GM12891 (cell line): ENCODE measurements at regions not wholly inside any gene's neighbourhood (a gene's known extent, or its start where the extent isn't known, plus 50 kb on each side); places are given as distances from the start of the nearest gene placed in this dataset.
"Not testable (repeated sequence)": the region's sequence is repeated elsewhere in the genome, so short reads cannot be mapped to it uniquely, and the experiment has no call there.

Experiments used
- DNase-seq: peaks from one replicate; pipeline ENCODE4 v3.0.0; 2011; ENCODE audit warnings: low spot score; ENCODE audit not compliant: insufficient read length
- FAIRE-seq: peaks from 2 replicates; lab custom pipeline; 2011; peaks lifted over from hg19 to GRCh38; lab: Jason Lieb, UNC
- PAX5 ChIP-seq: IDR thresholded peaks from 2 replicates; pipeline ENCODE4 v1.6.1; 2011; ENCODE audit warnings: low read length, moderate library complexity, mild to moderate bottlenecking; ENCODE audit not compliant: insufficient read depth, severe bottlenecking
- POLR2A ChIP-seq: IDR thresholded peaks from 2 replicates; pipeline ENCODE4 v1.6.1; 2011; ENCODE audit warnings: low read depth, low read length, control low read depth
- POLR2AphosphoS5 ChIP-seq: IDR thresholded peaks from 2 replicates; pipeline ENCODE4 v1.6.1; 2011; ENCODE audit warnings: low read depth, low read length, control low read depth
- POU2F2 ChIP-seq: IDR thresholded peaks from 2 replicates; pipeline ENCODE4 v1.6.1; 2011; ENCODE audit warnings: low read depth, mild to moderate bottlenecking, control low read depth, low read length, moderate library complexity
- SPI1 ChIP-seq: IDR thresholded peaks from 2 replicates; pipeline ENCODE4 v1.6.1; 2011; ENCODE audit warnings: low read depth, low read length, control low read depth
- TAF1 ChIP-seq: IDR thresholded peaks from 2 replicates; pipeline ENCODE4 v1.6.1; 2011; ENCODE audit warnings: low read depth, low read length, control low read depth

DNA sequence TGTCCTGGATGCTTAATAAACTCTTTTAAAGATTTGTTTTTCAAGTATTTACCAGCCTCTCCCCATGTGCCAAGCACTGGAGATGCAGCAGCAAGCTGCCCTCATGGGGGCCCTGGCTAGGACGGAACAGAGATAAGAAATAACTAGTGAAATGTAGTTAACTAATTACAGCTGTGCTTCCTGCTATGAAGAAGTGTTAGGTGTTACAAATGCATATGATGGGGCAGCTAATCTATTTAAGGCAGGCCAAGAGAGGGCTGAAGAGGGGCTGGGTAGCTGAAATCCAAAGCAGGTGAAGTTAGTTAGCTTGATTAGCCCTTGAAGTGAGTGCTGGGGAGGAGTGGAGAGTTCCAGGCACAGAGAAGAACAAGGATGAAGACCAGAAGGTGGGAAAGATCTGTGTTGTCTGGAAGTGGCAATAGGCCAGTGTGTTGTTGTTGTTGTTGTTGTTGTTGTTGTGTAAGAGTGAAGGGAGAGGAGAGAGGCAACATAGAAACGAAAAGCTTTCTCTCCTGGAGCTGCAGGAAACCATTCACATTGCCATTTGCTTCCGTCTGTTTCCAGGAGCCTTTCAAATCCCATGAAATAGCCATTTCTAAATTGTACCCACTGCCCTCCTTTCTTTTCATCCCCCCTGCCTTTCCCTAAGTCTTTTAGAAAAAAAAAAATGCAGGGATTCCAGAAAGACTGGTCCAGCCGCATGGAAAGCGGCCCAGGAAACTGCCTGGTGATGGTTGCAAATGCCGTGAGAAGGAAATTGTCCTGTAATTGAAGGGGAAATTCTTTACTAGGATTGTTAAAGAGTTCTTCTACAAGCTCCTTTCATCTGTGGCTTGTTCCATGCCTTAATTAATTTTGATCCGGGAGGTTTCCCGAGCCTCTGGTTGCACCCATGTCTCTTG is 119.6 kb downstream of the TFAP2C start:
- no peak for DNase-seq
- no peak for TF ChIP-seq SPI1
- TF ChIP-seq POU2F2 = no peak
- no peak for FAIRE-seq

DNA sequence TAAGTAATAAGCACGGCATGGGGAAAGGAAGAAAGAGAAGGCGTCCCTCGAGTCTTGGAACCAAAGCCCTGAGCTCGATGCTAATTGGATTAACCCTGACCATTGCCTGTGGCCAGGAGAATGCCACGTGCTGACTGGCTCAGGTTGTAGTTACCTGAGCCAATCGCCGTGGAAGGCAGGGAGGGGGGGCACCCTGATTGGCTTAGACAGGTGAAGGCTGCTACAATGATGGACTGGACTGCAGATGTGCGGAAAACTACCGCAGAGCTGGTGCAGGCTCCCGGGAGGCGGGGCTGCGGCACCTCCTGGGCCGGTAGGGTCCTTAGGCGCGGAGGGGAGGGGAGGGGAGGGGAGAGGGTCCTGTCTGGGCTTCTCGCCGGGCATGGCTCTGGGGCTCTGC is 121.3 kb downstream of the TFAP2C start:
- no peak for FAIRE-seq
- no peak for TF ChIP-seq TAF1
- TF ChIP-seq SPI1 = no peak
- TF ChIP-seq POLR2AphosphoS5 = no peak
- TF ChIP-seq POU2F2 = no peak
- no peak for DNase-seq

GRCh38 chr20:56752274-56752673 is 123.2 kb downstream of the TFAP2C start:
- no peak for FAIRE-seq
- DNase-seq = no peak

GRCh38 chr20:56755201-56755600 is 126.1 kb downstream of the TFAP2C start:
- DNase-seq (no peak), FAIRE-seq (no peak)
- TF ChIP-seq SPI1 (no peak), PAX5 (no peak), POLR2AphosphoS5 (no peak), POLR2A (no peak), POU2F2 (no peak), TAF1 (no peak)

More at GRCh38 chr20:56752274-56752673, 123.2 kb downstream of the TFAP2C start:
- no peak for TF ChIP-seq POU2F2
- no peak for TF ChIP-seq PAX5
- TF ChIP-seq TAF1 = no peak
- TF ChIP-seq POLR2A = no peak
- TF ChIP-seq POLR2AphosphoS5 = no peak
- TF ChIP-seq SPI1 = no peak

DNA sequence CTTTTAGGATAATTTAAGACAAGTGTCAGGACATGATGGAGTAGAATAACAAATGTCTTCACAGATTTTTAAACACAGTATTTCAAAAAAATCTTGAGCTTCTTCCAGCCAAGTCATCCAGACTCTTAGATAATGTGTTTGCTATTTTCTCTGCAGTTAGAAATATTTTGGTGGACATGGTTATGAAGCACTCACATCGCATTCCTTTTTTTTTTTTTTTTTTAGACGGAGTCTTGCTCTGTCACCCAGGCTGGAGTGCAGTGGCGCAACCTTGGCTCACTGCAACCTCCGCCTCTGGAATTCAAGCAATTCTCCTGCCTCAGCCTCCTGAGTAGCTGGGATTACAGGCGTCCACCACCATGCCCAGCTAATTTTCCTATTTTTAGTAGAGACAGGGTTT is 127.6 kb downstream of the TFAP2C start:
- not testable (repeated sequence) for DNase-seq, FAIRE-seq

- FAIRE-seq (no peak), DNase-seq (no peak)
- TF ChIP-seq POLR2A (no peak), SPI1 (no peak), POU2F2 (no peak)
These were observed 129.6 kb downstream of the TFAP2C start for GRCh38 chr20:56758706-56759105.

DNA sequence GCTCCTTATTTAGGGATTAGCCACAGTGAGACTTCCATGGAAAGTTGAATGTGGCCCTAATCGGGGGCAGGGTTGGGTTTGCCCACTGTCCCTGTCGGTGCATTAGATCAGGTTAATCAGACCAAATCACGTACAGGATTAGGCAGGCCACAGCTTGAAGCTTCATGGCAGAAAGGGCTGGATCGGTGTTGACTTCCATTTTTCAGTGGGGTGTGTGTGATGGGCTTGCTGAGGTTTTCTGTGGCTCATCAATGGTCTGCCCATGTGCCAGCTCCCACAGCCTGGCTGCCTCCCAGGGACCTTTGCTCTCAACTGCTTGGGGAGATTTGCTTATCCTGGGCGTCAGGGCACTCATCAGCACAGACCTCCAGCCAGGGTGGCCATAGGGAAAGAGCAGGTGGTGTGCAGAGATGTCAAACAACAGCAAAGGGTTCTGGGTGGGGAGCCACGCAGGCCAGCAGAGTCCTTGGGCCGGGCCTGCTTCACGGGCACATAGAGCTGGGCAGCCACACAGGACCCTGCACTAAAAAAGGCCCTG is 130.7 kb downstream of the TFAP2C start:
- FAIRE-seq (no peak), DNase-seq (no peak)
- TF ChIP-seq PAX5 (no peak), POLR2AphosphoS5 (no peak), POLR2A (no peak), POU2F2 (no peak), TAF1 (no peak), SPI1 (no peak)

DNA sequence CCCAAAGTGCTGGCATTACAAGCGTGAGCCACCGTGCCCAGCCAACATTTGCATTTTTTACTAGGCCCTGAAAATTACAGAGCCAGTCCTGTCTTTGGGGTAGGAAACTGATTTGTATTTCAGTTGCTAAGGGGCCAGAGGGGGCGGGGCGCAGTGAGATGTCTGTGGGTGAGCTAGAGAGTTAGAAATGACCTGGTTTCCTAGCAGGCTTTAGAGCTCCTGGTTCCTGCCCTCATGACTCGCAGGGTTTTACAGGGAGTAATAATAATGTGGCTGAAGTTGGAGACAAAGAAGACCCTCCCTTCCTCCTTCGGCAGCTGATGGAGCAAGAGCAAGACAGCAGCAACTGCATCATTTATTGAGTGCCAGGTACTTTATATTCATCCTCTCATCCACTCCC is 131.5 kb downstream of the TFAP2C start:
- no peak for FAIRE-seq
- TF ChIP-seq TAF1 (no peak), POLR2A (no peak), SPI1 (no peak), POU2F2 (no peak), PAX5 (no peak), POLR2AphosphoS5 (no peak)

GRCh38 chr20:56761393-56761792 is 132.3 kb downstream of the TFAP2C start:
- DNase-seq (no peak), FAIRE-seq (peak; percentile 5)
- no peak for TF ChIP-seq PAX5
- no peak for TF ChIP-seq SPI1
- TF ChIP-seq POLR2AphosphoS5 = no peak
- TF ChIP-seq POLR2A = no peak
- TF ChIP-seq TAF1 = no peak
- no peak for TF ChIP-seq POU2F2

More for the DNA sequence above, 131.5 kb downstream of the TFAP2C start:
- no peak for DNase-seq

- no peak for FAIRE-seq
- no peak for DNase-seq
- no peak for TF ChIP-seq POLR2AphosphoS5
These were observed 133.3 kb downstream of the TFAP2C start for GRCh38 chr20:56762401-56762800.

DNA sequence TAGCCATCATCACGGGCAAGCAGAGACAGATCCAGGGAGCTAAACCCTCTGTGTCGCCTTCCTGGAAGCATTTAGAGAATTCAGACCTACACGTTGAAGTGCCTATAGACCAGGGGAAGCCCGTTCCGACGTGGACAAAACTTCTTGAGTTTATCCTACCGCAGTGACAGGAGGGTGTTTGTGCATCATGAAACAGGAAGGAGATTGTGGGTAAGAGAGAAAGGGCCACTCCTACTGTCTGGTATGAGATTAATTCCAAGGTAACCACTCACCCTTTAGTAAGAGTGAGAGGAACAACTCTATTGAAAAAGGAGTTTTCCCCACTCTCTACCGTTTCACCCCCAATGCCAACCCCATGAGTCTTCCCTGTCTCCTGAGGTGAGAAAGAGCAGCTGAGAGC is 133.7 kb downstream of the TFAP2C start:
- DNase-seq = no peak
- FAIRE-seq = no peak
- TF ChIP-seq TAF1 = no peak
- TF ChIP-seq POU2F2 = no peak
- no peak for TF ChIP-seq SPI1
- TF ChIP-seq POLR2AphosphoS5 = no peak
- no peak for TF ChIP-seq POLR2A
- TF ChIP-seq PAX5 = no peak
